Activated T-cell treated with anti-CD3 and anti-CD28 coated beads, Interleukin-2, amount 50 U/mL, for 24 hours (primary cell): ENCODE measurements at regions not wholly inside any gene's neighbourhood (a gene's known extent, or its start where the extent isn't known, plus 50 kb on each side); places are given as distances from the start of the nearest gene placed in this dataset.

Experiments used
- DNase-seq: peaks from one replicate; pipeline ENCODE4 v3.0.0-alpha.2; 2020
- H3K27ac Mint-ChIP-seq: 2 replicates; pipeline ENCODE4 v1.8.0; 2020; ENCODE audit warnings: mild to moderate bottlenecking, mixed read lengths
- H3K27me3 Mint-ChIP-seq: 2 replicates; pipeline ENCODE4 v1.8.0; 2020; ENCODE audit warnings: mixed read lengths
- H3K36me3 Mint-ChIP-seq: 2 replicates; pipeline ENCODE4 v1.8.0; 2020; ENCODE audit warnings: low read depth, mixed read lengths
- H3K4me1 Mint-ChIP-seq: 2 replicates; pipeline ENCODE4 v1.8.0; 2020; ENCODE audit warnings: low read depth, mixed read lengths
- H3K4me3 Mint-ChIP-seq: 2 replicates; pipeline ENCODE4 v1.8.0; 2020; ENCODE audit warnings: mild to moderate bottlenecking, moderate library complexity, mixed read lengths
- H3K9me3 Mint-ChIP-seq: 2 replicates; pipeline ENCODE4 v1.8.0; 2020; ENCODE audit warnings: mixed read lengths

DNA sequence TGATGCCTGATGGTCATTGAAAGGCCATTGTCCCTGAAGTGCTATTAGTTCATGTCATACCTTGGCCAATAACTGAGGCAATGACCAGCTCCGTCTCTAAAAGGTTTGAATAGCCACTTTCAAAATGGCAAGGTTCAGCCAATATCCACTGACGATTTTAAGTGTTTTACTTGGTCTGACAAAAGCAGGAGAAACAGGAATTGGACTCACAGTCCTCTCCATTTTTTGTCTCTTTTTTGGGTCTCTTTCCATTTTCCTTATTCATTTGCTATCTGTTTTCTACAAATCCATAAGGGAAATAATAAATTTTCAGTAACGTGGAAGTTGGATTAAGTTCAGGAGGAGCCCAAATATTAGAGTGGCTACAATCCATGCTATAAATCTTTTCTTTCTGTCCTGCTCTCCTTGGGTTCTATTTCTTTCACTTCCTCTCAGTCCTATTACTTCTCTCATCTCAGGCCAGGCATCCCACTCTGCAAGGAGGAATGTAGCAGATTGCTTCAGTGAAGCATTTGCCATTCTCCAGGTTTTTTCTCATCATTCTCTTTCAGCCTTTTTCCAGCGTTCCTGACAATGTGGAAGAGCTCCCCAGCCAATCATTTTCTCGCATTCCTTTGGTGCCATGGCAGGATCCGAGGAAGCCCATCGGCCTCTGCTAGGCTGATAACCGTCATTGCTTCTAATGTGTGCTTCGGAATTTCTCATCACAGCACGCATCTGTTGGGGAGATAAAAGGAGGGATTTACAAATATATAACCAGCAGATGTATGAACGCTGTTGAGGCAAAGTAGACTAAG, 414.5 kb downstream of the ADGRL2 start:
- Mint-ChIP-seq H3K9me3 (no peaks in the 10 kb centered on the region), H3K4me1 (no peaks in the 10 kb centered on the region), H3K27ac (no peak overlapping the region), H3K36me3 (no peaks in the 10 kb centered on the region), H3K4me3 (no peak overlapping the region), H3K27me3 (no peaks in the 10 kb centered on the region)
- no peak for DNase-seq

DNA sequence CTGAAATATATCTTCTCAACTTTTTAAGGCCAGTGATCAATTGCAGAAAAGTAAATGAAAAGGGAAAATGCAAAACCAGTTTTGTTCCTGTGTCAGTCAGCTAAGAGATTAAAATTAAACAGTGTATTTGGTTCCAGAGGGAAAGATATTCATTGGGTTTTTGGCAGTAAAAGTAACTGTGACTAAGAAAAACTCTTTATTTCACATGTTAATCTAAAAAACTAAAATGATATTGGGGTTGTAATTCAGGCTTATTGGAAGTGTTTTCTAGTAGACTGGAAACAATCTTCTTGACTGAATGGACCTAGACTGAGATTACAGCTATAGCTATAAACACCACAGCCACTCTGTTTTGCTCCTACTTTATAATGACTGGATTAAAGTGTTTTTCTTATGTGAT, 413.9 kb downstream of the ADGRL2 start:
- Mint-ChIP-seq H3K4me1 (no peaks in the 10 kb centered on the region), H3K4me3 (no peak overlapping the region), H3K27me3 (no peaks in the 10 kb centered on the region), H3K36me3 (no peaks in the 10 kb centered on the region), H3K9me3 (no peaks in the 10 kb centered on the region), H3K27ac (no peak overlapping the region)
- DNase-seq, result no peak

DNA sequence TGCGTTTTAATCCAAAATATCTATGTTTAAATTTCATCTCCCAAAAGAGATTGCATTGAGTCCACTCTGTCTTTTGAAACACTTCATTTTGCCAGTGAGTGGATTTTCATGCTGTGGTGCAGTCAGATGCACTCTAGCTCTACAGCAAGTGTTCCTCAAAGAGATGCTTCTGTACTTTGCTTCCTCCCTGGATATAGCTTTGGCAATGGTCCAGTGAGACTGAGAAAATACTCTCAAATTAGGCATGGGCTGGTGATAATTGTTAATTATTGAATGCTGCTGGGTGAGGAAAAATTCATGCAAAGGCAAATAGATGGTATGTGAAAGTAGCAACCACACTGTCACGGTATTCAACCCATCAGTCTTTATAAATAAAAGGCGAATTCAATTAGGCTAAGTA, 396.9 kb downstream of the ADGRL2 start:
- H3K4me1 Mint-ChIP-seq, result no peaks in the 10 kb centered on the region

DNA sequence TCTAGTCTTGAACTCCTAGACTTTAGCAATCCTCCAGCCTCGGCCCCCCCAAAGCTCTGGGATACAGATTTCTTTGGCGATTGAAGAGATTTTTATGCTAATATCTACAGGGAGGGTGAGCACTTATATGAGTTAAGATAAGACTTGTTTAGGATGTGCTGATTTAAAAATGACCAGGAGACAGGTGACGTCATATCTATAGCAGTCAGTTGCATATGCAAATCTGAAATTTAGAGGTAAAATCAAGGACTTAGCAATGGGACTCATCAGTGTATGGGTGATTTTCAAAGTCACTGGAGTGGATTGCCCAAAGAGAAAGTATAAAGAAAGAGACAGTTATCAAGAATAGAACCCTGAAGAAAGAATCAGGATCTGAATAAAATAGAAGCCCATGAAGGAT, 394.5 kb downstream of the ADGRL2 start:
- Mint-ChIP-seq H3K36me3 (no peaks in the 10 kb centered on the region), H3K4me3 (no peak overlapping the region), H3K4me1 (no peaks in the 10 kb centered on the region), H3K27ac (no peak overlapping the region), H3K9me3 (peaks cover 2% of the 10 kb centered on the region), H3K27me3 (no peaks in the 10 kb centered on the region)
- DNase-seq, result no peak

More for the DNA sequence above, 396.9 kb downstream of the ADGRL2 start:
- H3K27me3 Mint-ChIP-seq, result no peaks in the 10 kb centered on the region
- DNase-seq, result no peak
- H3K36me3 Mint-ChIP-seq, result no peaks in the 10 kb centered on the region
- H3K4me3 Mint-ChIP-seq, result no peak overlapping the region
- H3K27ac Mint-ChIP-seq, result no peak overlapping the region
- peaks cover 2% of the 10 kb centered on the region for H3K9me3 Mint-ChIP-seq

DNA sequence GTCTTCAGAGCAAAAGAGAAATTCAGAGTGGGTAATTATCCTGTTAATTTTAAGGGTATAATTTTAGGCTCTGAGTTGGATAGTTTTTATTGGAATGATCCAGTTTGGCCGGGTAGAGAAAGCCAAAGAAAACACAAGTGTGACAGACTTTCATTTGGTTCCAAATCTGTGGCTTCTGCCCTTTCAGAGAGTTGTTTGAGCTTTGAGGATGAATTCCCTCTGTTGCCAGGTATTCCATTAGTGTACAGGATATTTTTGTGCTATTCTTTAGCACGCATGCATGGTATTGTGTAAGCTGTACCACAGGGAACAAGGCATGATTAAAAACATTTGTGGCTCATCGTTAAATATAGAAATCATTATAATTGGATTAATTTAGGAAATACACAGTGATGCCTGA, 384.4 kb downstream of the ADGRL2 start:
- Mint-ChIP-seq H3K27ac (no peak overlapping the region), H3K36me3 (no peaks in the 10 kb centered on the region)

DNA sequence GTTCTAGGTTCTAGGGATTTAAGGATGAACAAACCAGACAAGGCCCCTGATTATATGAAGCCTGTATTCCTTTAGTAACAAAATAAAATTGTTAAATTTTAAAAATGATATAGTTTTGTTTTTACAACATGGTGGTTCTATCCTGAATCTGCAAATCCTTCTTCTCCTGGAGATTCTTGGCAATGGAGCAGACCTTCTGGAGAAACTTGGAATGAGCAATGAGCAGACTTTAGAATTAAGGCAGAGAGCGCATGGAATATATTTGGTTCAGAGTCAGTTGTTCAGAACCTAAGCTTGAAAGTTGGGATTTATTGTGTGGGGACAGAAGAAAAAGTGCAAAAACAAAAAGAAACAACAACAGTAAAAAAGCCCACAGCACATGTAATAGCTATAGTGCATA, 381.1 kb downstream of the ADGRL2 start:
- H3K27ac Mint-ChIP-seq, result no peak overlapping the region
- H3K4me3 Mint-ChIP-seq, result no peak overlapping the region
- H3K36me3 Mint-ChIP-seq, result no peaks in the 10 kb centered on the region
- H3K9me3 Mint-ChIP-seq, result no peaks in the 10 kb centered on the region
- no peak for DNase-seq
- H3K27me3 Mint-ChIP-seq, result no peaks in the 10 kb centered on the region
- no peaks in the 10 kb centered on the region for H3K4me1 Mint-ChIP-seq

More for the DNA sequence above, 384.4 kb downstream of the ADGRL2 start:
- no peaks in the 10 kb centered on the region for H3K4me1 Mint-ChIP-seq
- no peaks in the 10 kb centered on the region for H3K9me3 Mint-ChIP-seq
- H3K4me3 Mint-ChIP-seq, result no peak overlapping the region
- H3K27me3 Mint-ChIP-seq, result no peaks in the 10 kb centered on the region
- DNase-seq, result no peak

DNA sequence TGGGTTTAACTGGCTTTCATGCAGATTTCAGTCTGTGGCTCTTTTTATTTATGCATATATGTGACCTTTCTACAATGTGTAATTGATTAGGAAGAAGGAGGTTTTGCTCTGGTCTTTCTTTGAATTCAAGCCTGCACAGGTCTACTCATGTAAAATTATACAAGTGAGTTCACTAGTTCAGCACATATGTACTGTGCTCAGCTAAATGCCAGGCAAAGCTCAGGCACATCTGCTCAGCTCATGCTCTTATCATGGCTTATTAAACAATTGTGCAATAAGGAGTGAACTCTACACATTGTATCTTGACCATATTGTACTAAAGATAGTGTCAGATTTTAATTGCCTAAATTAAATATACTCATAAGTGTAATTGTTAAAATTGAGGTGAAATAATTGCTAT, 378.4 kb downstream of the ADGRL2 start:
- no peak for DNase-seq
- H3K4me1 Mint-ChIP-seq, result no peaks in the 10 kb centered on the region
- H3K36me3 Mint-ChIP-seq, result no peaks in the 10 kb centered on the region
- no peaks in the 10 kb centered on the region for H3K27me3 Mint-ChIP-seq
- peaks cover 1% of the 10 kb centered on the region for H3K9me3 Mint-ChIP-seq
- no peak overlapping the region for H3K4me3 Mint-ChIP-seq
- no peak overlapping the region for H3K27ac Mint-ChIP-seq

DNA sequence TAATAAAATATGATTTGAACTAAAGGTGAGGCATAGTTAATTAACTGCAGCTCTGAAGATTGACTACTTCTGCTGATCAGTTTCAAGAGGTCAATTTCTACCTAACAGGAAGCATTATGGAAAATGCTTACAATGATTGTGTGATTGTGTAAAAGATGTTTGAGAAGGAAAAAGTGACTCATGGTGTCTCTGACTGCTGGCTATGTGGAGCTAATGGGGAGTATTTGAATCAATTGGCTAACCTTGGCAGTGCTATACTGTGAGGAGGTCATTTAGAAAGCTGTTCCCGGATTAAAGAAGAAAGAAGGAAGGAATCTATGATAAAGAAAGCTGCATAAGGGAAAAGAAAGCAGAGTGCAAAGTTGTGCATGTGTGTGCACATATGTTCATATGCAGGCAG, 376.5 kb downstream of the ADGRL2 start:
- H3K4me3 Mint-ChIP-seq, result no peak overlapping the region
- H3K36me3 Mint-ChIP-seq, result no peaks in the 10 kb centered on the region
- H3K27me3 Mint-ChIP-seq, result no peaks in the 10 kb centered on the region
- peaks cover 3% of the 10 kb centered on the region for H3K9me3 Mint-ChIP-seq
- no peaks in the 10 kb centered on the region for H3K4me1 Mint-ChIP-seq
- DNase-seq, result no peak
- H3K27ac Mint-ChIP-seq, result no peak overlapping the region

DNA sequence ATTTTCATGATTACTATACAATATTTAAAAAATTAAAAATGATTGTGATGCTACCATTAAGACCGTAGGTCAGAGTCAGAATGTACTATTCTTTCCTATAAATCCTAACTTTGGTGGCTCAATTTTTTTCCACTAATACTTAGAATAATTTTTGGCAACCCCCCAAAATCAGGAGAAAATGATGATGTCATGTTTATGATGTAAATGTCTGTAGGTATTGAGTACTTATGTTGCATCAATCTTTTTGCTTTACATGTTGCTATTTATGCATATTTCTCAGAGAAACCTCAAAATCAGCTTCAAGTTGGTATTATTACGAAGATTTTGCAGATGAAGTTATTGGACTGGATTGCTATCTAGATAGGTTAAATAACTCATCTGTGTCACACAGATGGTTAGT, 371.2 kb downstream of the ADGRL2 start:
- Mint-ChIP-seq H3K4me3 (no peak overlapping the region), H3K9me3 (peaks cover 3% of the 10 kb centered on the region), H3K27ac (no peak overlapping the region), H3K36me3 (no peaks in the 10 kb centered on the region), H3K27me3 (no peaks in the 10 kb centered on the region), H3K4me1 (no peaks in the 10 kb centered on the region)
- no peak for DNase-seq

DNA sequence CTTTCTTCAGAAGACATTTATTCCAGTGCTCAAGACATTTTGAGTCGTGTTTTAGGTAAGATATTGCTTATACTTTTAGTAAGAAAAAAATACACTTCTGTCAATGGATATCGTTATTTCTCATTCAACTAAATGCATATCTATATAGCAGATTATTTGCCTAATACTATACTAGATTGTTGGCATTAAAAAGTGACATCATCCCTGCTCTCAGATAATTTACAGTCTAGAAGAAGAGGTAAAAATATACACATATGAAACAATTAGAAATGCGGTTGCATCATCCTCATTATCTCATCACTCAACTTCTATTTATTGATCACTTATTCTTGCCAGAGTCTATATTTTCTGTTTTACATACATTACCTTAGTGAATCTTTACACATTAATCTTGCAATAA, 367.7 kb downstream of the ADGRL2 start:
- H3K27ac Mint-ChIP-seq, result no peak overlapping the region

DNA sequence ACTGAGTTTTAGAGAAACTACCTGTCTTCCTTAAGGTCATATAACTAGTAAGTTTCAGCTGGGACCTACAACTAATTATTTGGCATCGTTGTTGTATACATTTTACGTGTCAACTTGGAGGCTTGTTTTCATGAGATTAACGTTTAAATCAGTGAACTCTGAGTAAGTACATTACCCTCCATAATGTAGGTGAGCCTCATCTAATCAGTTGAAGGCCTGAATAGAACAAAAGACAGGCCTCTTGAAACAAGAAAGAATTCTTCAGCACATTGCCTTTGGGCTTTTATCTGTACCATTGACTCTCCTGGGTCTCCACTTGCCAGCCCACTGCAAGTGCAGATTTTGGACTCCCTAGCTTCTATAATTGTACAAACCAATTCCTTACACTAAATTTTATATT, 364.6 kb downstream of the ADGRL2 start:
- no peak for DNase-seq
- Mint-ChIP-seq H3K27ac (no peak overlapping the region), H3K4me1 (peaks cover 12% of the 10 kb centered on the region), H3K4me3 (no peak overlapping the region), H3K36me3 (no peaks in the 10 kb centered on the region), H3K9me3 (no peaks in the 10 kb centered on the region), H3K27me3 (no peaks in the 10 kb centered on the region)

More for the DNA sequence above, 367.7 kb downstream of the ADGRL2 start:
- Mint-ChIP-seq H3K4me3 (no peak overlapping the region), H3K4me1 (no peaks in the 10 kb centered on the region), H3K27me3 (no peaks in the 10 kb centered on the region), H3K36me3 (no peaks in the 10 kb centered on the region), H3K9me3 (no peaks in the 10 kb centered on the region)
- no peak for DNase-seq

DNA sequence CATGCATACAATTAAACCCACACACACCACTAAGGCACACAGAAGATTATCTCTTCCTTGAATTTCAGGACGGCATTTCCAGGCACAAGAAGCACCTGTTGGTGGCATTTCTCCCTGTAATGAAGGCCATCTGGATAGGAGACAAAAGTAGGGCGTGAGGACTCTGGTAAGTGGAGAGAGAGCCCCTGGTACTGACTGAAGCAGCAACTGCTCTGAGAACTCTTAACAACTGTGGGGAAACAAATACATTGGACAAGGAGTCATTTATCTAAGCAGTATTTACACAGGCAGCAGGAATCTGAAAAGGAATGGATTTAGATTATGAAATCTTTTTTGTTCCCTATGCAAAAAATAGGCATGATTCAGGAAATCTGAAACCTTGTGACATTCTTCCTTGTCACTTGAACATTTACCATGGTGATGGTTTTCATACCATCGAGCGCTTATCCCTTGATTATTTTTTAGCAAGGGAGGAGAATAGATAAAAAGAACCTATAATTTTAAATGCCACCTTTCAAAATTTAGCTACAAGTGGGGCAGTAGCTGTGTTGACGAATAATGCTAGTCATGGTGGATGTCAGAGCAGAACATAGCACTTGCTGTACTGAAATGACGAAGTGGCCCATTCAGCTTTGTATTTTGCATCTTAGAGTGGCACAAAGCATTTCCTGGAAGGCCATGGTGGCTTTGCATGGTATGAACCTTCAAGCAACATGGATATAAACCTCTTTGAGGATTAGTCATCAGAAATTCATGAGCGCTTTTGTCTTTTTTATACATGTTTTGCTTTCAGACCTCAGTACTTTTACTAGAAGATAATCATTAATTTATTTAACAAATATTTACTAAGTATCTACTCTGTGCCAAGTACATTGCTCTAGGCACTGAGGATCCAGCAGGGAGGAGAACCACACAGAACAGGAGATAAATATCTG, 362.0 kb downstream of the ADGRL2 start:
- DNase-seq, result no peak
- no peaks in the 10 kb centered on the region for H3K9me3 Mint-ChIP-seq
- no peak overlapping the region for H3K27ac Mint-ChIP-seq
- no peaks in the 10 kb centered on the region for H3K27me3 Mint-ChIP-seq
- H3K4me3 Mint-ChIP-seq, result no peak overlapping the region
- peaks cover 12% of the 10 kb centered on the region for H3K4me1 Mint-ChIP-seq
- H3K36me3 Mint-ChIP-seq, result no peaks in the 10 kb centered on the region

DNA sequence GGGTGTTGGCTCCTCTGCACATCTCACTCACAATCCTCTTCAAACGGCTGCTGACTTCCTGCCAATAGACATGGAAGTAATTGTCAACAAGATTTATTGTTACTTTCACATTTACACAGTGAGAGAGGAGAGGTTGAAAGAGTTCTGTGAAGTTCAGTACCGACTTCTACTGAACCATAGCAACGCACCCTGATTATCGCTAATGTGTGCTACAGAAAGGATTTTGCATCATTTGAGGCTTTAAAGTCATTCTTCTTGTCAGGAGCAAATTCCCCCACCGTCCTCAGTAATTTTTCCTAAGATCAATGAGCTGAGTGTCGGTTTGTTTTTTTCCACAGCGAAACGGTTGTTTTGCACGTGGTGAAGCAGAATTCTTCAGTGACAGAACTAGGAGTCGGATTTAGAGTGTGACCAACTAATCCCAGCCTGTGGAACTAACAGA, 361.0 kb downstream of the ADGRL2 start:
- Mint-ChIP-seq H3K4me1 (peaks cover 12% of the 10 kb centered on the region), H3K27ac (no peak overlapping the region), H3K9me3 (no peaks in the 10 kb centered on the region), H3K27me3 (no peaks in the 10 kb centered on the region), H3K36me3 (no peaks in the 10 kb centered on the region), H3K4me3 (no peak overlapping the region)
- no peak for DNase-seq

DNA sequence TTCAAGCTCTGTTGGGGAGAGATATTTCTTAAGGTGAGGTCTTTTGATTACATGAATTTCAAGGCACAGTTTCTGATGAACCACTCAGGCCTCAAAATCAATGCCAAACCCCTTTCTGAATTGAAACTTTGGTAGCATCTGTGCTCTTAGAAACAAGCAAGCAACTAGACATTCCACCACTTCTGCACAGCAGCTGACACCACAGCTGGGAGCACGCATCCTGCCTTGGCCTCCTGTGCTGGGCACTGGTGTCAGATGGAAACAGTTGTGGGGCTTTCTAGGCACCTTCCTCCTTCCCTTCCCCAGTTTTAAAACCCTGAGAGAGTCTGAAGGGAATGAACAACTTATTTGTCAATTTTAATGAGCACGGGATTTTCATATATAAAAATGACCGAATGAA, 360.2 kb downstream of the ADGRL2 start:
- H3K4me3 Mint-ChIP-seq, result no peak overlapping the region
- H3K27me3 Mint-ChIP-seq, result no peaks in the 10 kb centered on the region
- H3K27ac Mint-ChIP-seq, result no peak overlapping the region

DNA sequence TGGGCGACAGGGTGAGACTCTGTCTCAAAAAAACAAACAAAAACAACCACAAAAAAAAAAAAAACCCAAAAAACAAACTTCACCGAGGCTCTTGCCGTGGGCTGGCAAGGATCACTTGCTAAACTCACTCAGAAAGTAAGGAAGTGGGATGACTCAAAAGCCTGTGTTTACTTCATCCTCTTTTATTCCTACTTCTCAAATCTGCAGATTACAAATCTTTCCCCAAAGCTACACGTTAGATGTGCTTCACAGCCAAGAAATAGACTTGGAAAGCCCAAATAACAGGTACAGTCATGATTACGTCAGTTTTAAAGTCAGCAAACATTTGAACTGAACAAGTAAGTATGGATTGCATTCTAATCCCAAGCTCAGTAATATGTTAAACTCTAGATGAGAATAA, 359.3 kb downstream of the ADGRL2 start:
- H3K36me3 Mint-ChIP-seq, result no peaks in the 10 kb centered on the region
- no peak for DNase-seq
- H3K9me3 Mint-ChIP-seq, result no peaks in the 10 kb centered on the region
- no peaks in the 10 kb centered on the region for H3K27me3 Mint-ChIP-seq
- H3K4me3 Mint-ChIP-seq, result no peak overlapping the region
- H3K27ac Mint-ChIP-seq, result no peak overlapping the region
- peaks cover 12% of the 10 kb centered on the region for H3K4me1 Mint-ChIP-seq

More for the DNA sequence above, 360.2 kb downstream of the ADGRL2 start:
- peaks cover 12% of the 10 kb centered on the region for H3K4me1 Mint-ChIP-seq
- no peak for DNase-seq
- H3K36me3 Mint-ChIP-seq, result no peaks in the 10 kb centered on the region
- no peaks in the 10 kb centered on the region for H3K9me3 Mint-ChIP-seq
